Peyer's patch (tissue), 4 donors: ENCODE measurements at regions not wholly inside any gene's neighbourhood (a gene's known extent, or its start where the extent isn't known, plus 50 kb on each side); places are given as distances from the start of the nearest gene placed in this dataset.
"Not testable (repeated sequence)": the region's sequence is repeated elsewhere in the genome, so short reads cannot be mapped to it uniquely, and the experiment has no call there.

Source experiments
- POLR2A ChIP-seq, 2 donors: fragments of 450-650 bp; IDR thresholded peaks; one replicate each; pipeline ENCODE4 v1.5.1; 2017; ENCODE audit warnings: antibody characterized with exemption in 2 of 2, mild to moderate bottlenecking in 2 of 2, moderate library complexity in 2 of 2
- TF ChIP-seq, protein P1 (sequence below), 6 experiments: fragments of 450-650 bp in 4 of 6; fragments of 200-600 bp in 2 of 6; sonication (generic) in 1 of 6; IDR thresholded peaks; one replicate each; pipeline ENCODE4 v1.5.1; 2017 to 2019; ENCODE audit warnings: antibody characterized with exemption in 6 of 6, mild to moderate bottlenecking in 3 of 6, moderate library complexity in 1 of 6

DNA sequence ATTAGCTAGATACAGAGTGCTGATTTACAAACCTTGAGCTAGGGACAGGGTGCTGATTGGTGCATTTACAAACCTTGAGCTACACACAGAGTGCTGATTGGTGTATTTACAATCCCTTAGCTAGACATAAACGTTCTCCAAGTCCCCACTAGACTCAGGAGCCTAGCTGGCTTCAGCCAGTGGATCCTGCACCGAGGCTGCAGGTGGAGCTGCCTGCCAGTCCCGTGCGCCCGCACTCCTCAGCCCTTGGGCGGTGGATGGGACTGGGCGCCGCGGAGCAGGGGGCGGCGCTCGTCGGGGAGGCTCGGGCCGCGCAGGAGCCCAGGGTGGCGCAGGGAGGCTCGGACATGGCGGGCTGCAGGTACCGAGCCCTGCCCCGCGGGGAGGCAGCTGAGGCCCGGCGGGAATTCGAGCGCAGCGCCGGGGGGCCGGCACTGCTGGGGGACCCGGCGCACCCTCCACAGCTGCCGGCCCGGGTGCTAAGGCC, 157.7 kb downstream of the BRD1 start:
- TF ChIP-seq, protein P1, sequence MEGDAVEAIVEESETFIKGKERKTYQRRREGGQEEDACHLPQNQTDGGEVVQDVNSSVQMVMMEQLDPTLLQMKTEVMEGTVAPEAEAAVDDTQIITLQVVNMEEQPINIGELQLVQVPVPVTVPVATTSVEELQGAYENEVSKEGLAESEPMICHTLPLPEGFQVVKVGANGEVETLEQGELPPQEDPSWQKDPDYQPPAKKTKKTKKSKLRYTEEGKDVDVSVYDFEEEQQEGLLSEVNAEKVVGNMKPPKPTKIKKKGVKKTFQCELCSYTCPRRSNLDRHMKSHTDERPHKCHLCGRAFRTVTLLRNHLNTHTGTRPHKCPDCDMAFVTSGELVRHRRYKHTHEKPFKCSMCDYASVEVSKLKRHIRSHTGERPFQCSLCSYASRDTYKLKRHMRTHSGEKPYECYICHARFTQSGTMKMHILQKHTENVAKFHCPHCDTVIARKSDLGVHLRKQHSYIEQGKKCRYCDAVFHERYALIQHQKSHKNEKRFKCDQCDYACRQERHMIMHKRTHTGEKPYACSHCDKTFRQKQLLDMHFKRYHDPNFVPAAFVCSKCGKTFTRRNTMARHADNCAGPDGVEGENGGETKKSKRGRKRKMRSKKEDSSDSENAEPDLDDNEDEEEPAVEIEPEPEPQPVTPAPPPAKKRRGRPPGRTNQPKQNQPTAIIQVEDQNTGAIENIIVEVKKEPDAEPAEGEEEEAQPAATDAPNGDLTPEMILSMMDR (IDR thresholded peaks at IDR 0.05): not testable (repeated sequence)
- TF ChIP-seq POLR2A (IDR thresholded peaks at IDR 0.05): not testable (repeated sequence)
